ENCODE measurements at regions not wholly inside any gene's neighbourhood (a gene's known extent, or its start where the extent isn't known, plus 50 kb on each side); places are given as distances from the start of the nearest gene placed in this dataset.

DNA sequence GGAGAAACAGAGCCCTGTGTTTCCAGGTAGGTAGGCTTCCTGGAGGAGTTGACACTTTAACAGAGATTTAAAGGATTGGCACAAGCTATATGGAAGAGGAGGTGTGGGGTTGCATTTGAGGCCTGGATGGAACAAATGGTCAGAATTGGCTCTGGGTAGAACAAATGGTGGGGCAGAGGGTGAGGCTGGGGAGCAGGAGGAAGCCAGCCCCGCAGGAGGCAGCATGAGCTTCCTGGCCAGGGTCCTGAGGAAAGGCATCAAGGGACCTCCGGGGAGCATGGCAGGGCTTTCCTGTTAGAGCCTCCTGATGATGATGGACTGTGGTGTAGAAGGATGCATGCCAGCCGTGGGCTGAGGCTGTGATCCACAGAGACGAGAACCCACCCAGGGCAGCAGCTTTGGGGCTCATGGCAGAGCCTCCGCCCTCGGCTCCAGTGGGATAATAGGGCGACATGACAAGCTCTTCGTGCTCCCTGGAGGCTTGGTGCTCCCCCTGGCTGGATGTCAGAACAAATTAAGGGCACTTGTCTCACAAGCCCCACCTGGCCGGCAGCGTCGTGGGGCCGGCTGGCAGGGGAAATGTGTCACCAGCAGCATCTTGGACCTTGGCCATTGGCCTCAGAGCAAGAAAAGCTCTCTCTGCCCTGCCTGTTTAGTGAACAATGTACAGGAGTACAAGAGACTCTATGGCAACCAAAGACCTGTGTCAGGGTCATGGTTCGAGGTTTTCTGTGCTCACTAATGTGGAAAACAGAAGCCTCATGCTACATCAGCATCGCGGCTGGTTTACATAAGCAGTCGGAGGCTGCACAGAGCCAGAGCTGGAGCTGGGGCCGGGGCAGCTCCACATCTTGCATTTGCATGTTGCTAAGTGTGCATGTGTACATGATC is 153.5 kb downstream of the MYCN start:
- no peak overlapping the region for H3K23ac ChIP-seq (ENCODE audit: insufficient read length, low read depth, low read length)
- H4K20me1 ChIP-seq (ENCODE audit: control insufficient read depth, insufficient read depth, insufficient read length), result no peaks in the 10 kb centered on the region
- H2BK20ac ChIP-seq (ENCODE audit: low read depth, low read length, poor library complexity, severe bottlenecking), result no peak overlapping the region
- H2AFZ ChIP-seq (ENCODE audit: low read length), result no peak overlapping the region
- H3K9me3 ChIP-seq (ENCODE audit: control insufficient read depth, low read depth, low read length), result no peaks in the 10 kb centered on the region
- Mint-ChIP-seq H3K9me3 (no peaks in the 10 kb centered on the region), H3K4me3 (no peak overlapping the region), H3K27me3 (ENCODE audit: low read depth) (no peaks in the 10 kb centered on the region; the same call in none of the 2 replicates), H3K36me3 (ENCODE audit: insufficient read depth in 1 of 3, low read depth in 3 of 3) (no peaks in the 10 kb centered on the region; a peak in 2 of 7 replicates), H3K27ac (peak overlapping the region in 2 of 3 experiments; percentile 30 to 50; a peak in 3 of 7 replicates), H3K4me1 (peaks cover 8 to 16% of the 10 kb centered on the region in 2 experiments)
- H2BK15ac ChIP-seq (ENCODE audit: low read depth, low read length), result no peak overlapping the region; the same call in 1 of the 2 replicates
- no peak overlapping the region for H3K18ac ChIP-seq (ENCODE audit: insufficient read length, low read depth, low read length)
- no peaks in the 10 kb centered on the region for H3K27me3 ChIP-seq (ENCODE audit: insufficient read depth, low read length)
- no peak for DNase-seq
- no peak overlapping the region for H3K56ac ChIP-seq (ENCODE audit: insufficient read length, low read depth, low read length)
- H3K14ac ChIP-seq (ENCODE audit: insufficient read depth, low read length), result no peak overlapping the region
- H3K4me1 ChIP-seq (ENCODE audit: insufficient read depth, low read length), result no peaks in the 10 kb centered on the region; the same call in 1 of the 2 replicates
- TF ChIP-seq, protein P1, sequence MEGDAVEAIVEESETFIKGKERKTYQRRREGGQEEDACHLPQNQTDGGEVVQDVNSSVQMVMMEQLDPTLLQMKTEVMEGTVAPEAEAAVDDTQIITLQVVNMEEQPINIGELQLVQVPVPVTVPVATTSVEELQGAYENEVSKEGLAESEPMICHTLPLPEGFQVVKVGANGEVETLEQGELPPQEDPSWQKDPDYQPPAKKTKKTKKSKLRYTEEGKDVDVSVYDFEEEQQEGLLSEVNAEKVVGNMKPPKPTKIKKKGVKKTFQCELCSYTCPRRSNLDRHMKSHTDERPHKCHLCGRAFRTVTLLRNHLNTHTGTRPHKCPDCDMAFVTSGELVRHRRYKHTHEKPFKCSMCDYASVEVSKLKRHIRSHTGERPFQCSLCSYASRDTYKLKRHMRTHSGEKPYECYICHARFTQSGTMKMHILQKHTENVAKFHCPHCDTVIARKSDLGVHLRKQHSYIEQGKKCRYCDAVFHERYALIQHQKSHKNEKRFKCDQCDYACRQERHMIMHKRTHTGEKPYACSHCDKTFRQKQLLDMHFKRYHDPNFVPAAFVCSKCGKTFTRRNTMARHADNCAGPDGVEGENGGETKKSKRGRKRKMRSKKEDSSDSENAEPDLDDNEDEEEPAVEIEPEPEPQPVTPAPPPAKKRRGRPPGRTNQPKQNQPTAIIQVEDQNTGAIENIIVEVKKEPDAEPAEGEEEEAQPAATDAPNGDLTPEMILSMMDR (conservative IDR thresholded peaks at IDR 0.05), result no peak
- H3K27ac ChIP-seq (ENCODE audit: insufficient read length, low read depth, low read length), result no peak overlapping the region
- H3K4me2 ChIP-seq (ENCODE audit: insufficient read depth, insufficient read length, low read length), result no peak overlapping the region
- H2BK12ac ChIP-seq (ENCODE audit: insufficient read length, low read depth, low read length), result no peak overlapping the region
- no peaks in the 10 kb centered on the region for H3K79me1 ChIP-seq (ENCODE audit: insufficient read depth, low read depth, low read length, poor library complexity, severe bottlenecking)
- H3K23me2 ChIP-seq (ENCODE audit: insufficient read length, low read depth, low read length, poor library complexity, severe bottlenecking), result no peaks in the 10 kb centered on the region
- H3K79me2 ChIP-seq (ENCODE audit: insufficient read depth, low read length), result no peaks in the 10 kb centered on the region
- H2AK5ac ChIP-seq (ENCODE audit: insufficient read length, low read length), result no peak overlapping the region
- no CpG with 5 or more reads among the region's 17 CpGs for WGBS (ENCODE audit: extremely low coverage, insufficient read length, low lambda C conversion rate)
- no peak overlapping the region for H2BK5ac ChIP-seq (ENCODE audit: insufficient read length, low read length)
- H4K5ac ChIP-seq (ENCODE audit: insufficient read length, low read depth, low read length), result no peak overlapping the region
- no peak overlapping the region for H2BK120ac ChIP-seq (ENCODE audit: low read depth, low read length, poor library complexity, severe bottlenecking)
- H3T11ph ChIP-seq (ENCODE audit: low read length), result no peak overlapping the region
- H3K4ac ChIP-seq (ENCODE audit: low read depth, low read length), result no peak overlapping the region
- H3K9ac ChIP-seq (ENCODE audit: extremely low read depth, insufficient read length, low read length), result no peak overlapping the region
- H4K91ac ChIP-seq (ENCODE audit: insufficient read length, low read depth, low read length), result no peak overlapping the region
- H4K8ac ChIP-seq (replicated peaks; ENCODE audit: insufficient read length, low read depth, low read length), result no peak overlapping the region

Data from H9 (cell line).